ENCODE measurements at regions not wholly inside any gene's neighbourhood (a gene's known extent, or its start where the extent isn't known, plus 50 kb on each side); places are given as distances from the start of the nearest gene placed in this dataset.

- TF ChIP-seq EZH2 (IDR thresholded peaks at IDR 0.05), result no peak
- TF ChIP-seq, protein P1, sequence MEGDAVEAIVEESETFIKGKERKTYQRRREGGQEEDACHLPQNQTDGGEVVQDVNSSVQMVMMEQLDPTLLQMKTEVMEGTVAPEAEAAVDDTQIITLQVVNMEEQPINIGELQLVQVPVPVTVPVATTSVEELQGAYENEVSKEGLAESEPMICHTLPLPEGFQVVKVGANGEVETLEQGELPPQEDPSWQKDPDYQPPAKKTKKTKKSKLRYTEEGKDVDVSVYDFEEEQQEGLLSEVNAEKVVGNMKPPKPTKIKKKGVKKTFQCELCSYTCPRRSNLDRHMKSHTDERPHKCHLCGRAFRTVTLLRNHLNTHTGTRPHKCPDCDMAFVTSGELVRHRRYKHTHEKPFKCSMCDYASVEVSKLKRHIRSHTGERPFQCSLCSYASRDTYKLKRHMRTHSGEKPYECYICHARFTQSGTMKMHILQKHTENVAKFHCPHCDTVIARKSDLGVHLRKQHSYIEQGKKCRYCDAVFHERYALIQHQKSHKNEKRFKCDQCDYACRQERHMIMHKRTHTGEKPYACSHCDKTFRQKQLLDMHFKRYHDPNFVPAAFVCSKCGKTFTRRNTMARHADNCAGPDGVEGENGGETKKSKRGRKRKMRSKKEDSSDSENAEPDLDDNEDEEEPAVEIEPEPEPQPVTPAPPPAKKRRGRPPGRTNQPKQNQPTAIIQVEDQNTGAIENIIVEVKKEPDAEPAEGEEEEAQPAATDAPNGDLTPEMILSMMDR (IDR thresholded peaks at IDR 0.05), result no peak
- TF ChIP-seq EZH2phosphoT487 (IDR thresholded peaks at IDR 0.05), result no peak
Measured at GRCh38 chr1:199489594-199489993, 537.9 kb upstream of the NR5A2 start.

All from neural progenitor cell (in vitro differentiated cells).